HepG2 (cell line): ENCODE measurements at regions not wholly inside any gene's neighbourhood (a gene's known extent, or its start where the extent isn't known, plus 50 kb on each side); places are given as distances from the start of the nearest gene placed in this dataset.
A peak's percentile ranks its signal among the peaks of the same experiment; 100 is the strongest.

Experiments
- BRCA1 ChIP-seq: sonication (generic); formaldehyde crosslinking; IDR thresholded peaks from 2 replicates; pipeline ENCODE4 v1.4.0; 2020; ENCODE audit warnings: missing genetic modification reagents
- ERF ChIP-seq: IDR thresholded peaks from 2 replicates; pipeline ENCODE4 v1.6.1; 2018; ENCODE audit warnings: missing biosample characterization, missing genetic modification reagents
- FOXA1 ChIP-seq, 2 experiments: fragments of 450-650 bp in 1 of 2; sonication (generic) in 1 of 2; formaldehyde crosslinking in 1 of 2; IDR thresholded peaks; 2 replicates each; pipeline versions ENCODE4 v1.4.0 to v1.6.1; 2016 to 2020; ENCODE audit warnings: missing genetic modification reagents in 1 of 2
- FOXO1 ChIP-seq: sonication (generic); formaldehyde crosslinking; IDR thresholded peaks from 2 replicates; pipeline ENCODE4 v1.4.0; 2020; ENCODE audit warnings: missing genetic modification reagents
- GATA4 ChIP-seq: sonication (generic); IDR thresholded peaks from 2 replicates; pipeline ENCODE4 v1.6.1; 2016; ENCODE audit warnings: antibody characterized with exemption, low read depth, borderline replicate concordance
- HNRNPH1 ChIP-seq: fragments of 200-400 bp; formaldehyde crosslinking; optimal IDR thresholded peaks from 2 replicates; pipeline ENCODE3; 2017; ENCODE audit warnings: mild to moderate bottlenecking, low read depth, low read length
- HOMEZ ChIP-seq: IDR thresholded peaks from 2 replicates; pipeline ENCODE4 v1.6.1; 2016; ENCODE audit warnings: low read depth
- MIER2 ChIP-seq: IDR thresholded peaks from 2 replicates; pipeline ENCODE4 v1.6.1; 2016; ENCODE audit warnings: missing biosample characterization, missing genetic modification reagents
- NCOA2 ChIP-seq: sonication (generic); formaldehyde crosslinking; IDR thresholded peaks from 2 replicates; pipeline ENCODE4 v1.8.0; 2022; ENCODE audit warnings: inconsistent platforms
- NR2F2 ChIP-seq: IDR thresholded peaks from 2 replicates; pipeline ENCODE4 v1.6.1; 2012; ENCODE audit warnings: low read depth, inconsistent platforms, borderline replicate concordance
- PCBP1 ChIP-seq: fragments of 200-400 bp; formaldehyde crosslinking; IDR thresholded peaks from 2 replicates; pipeline ENCODE4 v1.6.1; 2017; ENCODE audit warnings: mild to moderate bottlenecking, low read depth, low read length, borderline replicate concordance
- POLR2AphosphoS5 ChIP-seq: IDR thresholded peaks from 2 replicates; pipeline ENCODE4 v1.6.1; 2012; ENCODE audit warnings: low read depth, low read length
- SRY ChIP-seq: sonication (generic); formaldehyde crosslinking; IDR thresholded peaks from 2 replicates; pipeline ENCODE4 v1.8.0; 2022; ENCODE audit warnings: mild to moderate bottlenecking, missing genetic modification reagents
- TCF7L2 ChIP-seq: IDR thresholded peaks from 2 replicates; pipeline ENCODE4 v1.6.1; 2011; ENCODE audit warnings: mild to moderate bottlenecking, low read depth, low read length, moderate library complexity
- THAP11 ChIP-seq: IDR thresholded peaks from 2 replicates; pipeline ENCODE4 v1.6.1; 2016; ENCODE audit warnings: missing biosample characterization, missing genetic modification reagents
- ZMYM4 ChIP-seq: sonication (generic); formaldehyde crosslinking; IDR thresholded peaks from 2 replicates; pipeline ENCODE4 v1.8.1; 2023; ENCODE audit warnings: mild to moderate bottlenecking, missing genetic modification reagents
- ZNF136 ChIP-seq: sonication (generic); formaldehyde crosslinking; IDR thresholded peaks from 2 replicates; pipeline ENCODE4 v1.8.1; 2022; ENCODE audit warnings: low read depth, mild to moderate bottlenecking, moderate library complexity, missing genetic modification reagents
- ZNF496 ChIP-seq: sonication (generic); formaldehyde crosslinking; IDR thresholded peaks from 2 replicates; pipeline ENCODE4 v1.8.1; 2023; ENCODE audit warnings: mild to moderate bottlenecking, moderate library complexity, missing genetic modification reagents; ENCODE audit not compliant: insufficient replicate concordance
- ZNF614 ChIP-seq: IDR thresholded peaks from 2 replicates; pipeline ENCODE4 v1.6.1; 2018; ENCODE audit warnings: missing biosample characterization, missing genetic modification reagents, inconsistent platforms, borderline replicate concordance
- ZNF672 ChIP-seq: sonication (generic); formaldehyde crosslinking; IDR thresholded peaks from 2 replicates; pipeline ENCODE4 v1.8.1; 2022; ENCODE audit warnings: missing genetic modification reagents
- ZNF773 ChIP-seq: sonication (generic); formaldehyde crosslinking; IDR thresholded peaks from 2 replicates; pipeline ENCODE4 v1.4.0; 2020; ENCODE audit warnings: missing genetic modification reagents, borderline replicate concordance
- ZSCAN22 ChIP-seq: sonication (generic); formaldehyde crosslinking; IDR thresholded peaks from 2 replicates; pipeline ENCODE4 v1.4.0; 2020; ENCODE audit warnings: mild to moderate bottlenecking, missing genetic modification reagents
- ZSCAN5A ChIP-seq: sonication (generic); formaldehyde crosslinking; IDR thresholded peaks from 2 replicates; pipeline ENCODE4 v1.8.0; 2022; ENCODE audit warnings: mild to moderate bottlenecking, missing genetic modification reagents, borderline replicate concordance
- TF ChIP-seq, protein P1 (sequence below): sonication (generic); formaldehyde crosslinking; IDR thresholded peaks from 2 replicates; pipeline ENCODE4 v1.4.0; 2020; ENCODE audit warnings: missing genetic modification reagents
- TF ChIP-seq, protein P2 (sequence below), 2 experiments: sonication (generic) in 1 of 2; formaldehyde crosslinking in 1 of 2; IDR thresholded peaks; 2 replicates each; pipeline versions ENCODE4 v1.4.0 to v1.6.1; 2018 to 2020; ENCODE audit warnings: missing genetic modification reagents in 2 of 2, borderline replicate concordance in 1 of 2, low read depth in 1 of 2, mild to moderate bottlenecking in 1 of 2, missing biosample characterization in 1 of 2

DNA sequence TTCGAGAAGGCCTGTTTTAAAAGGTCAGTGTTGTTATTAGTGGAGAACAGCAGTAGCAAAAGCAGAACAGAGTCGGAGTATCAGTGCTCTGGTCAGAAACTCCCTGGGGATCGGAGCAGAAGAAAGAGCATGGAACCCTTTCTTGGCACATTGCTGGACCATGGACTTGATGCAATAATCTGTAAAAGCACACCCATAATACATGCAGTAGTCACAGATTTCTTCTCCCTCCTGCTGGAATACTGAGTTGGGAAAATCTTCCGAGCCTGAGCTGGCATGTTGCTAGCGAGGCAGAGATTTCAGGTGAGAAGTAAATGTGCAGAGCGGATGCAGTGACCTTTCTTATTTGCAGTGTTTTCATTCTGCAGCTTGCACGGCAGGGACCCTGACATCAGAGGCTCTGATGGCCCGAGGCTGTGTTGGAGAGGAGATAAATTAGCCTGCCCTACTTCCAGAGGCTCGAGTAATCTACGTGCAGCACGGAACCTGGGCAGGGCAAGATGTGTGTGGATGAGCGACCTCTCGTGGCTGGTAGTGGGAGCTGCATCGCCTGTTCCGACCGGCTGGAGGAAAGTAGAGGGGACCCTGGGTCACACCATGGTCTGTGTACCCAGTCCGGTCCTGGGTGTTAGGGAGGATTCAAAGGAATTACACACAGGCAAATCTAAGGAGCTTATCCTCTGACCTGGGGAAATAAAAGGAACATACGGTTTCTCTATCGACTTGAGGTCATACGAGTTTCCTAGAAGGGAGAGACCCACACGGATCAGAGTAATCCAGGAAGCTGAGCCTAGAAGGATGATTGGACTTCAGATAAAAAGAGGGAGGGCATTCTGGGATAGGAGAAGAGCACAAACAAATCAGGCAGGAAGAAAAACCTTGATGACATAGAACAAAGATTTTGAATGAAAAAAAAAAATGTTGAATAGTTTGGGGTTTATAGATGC is 137.0 kb upstream of the STMND1 start (continued):
- TF ChIP-seq GATA4 (no peak), ZNF136 (CRISPR knock-in tag) (no peak), FOXA1 (IDR thresholded peaks at IDR 0.05) (no peak), FOXA1 (CRISPR knock-in tag; IDR thresholded peaks at IDR 0.05) (no peak), ZSCAN5A (no peak), NR2F2 (no peak), FOXO1 (CRISPR knock-in tag) (peak; percentile 29; the same call in 1 of the 2 replicates), ZNF496 (CRISPR knock-in tag) (no peak), MIER2 (CRISPR knock-in tag) (0 out of 2 replicates have a peak, but pooled peaks have one; percentile 30), HOMEZ (CRISPR knock-in tag) (peak; percentile 55; the same call in 1 of the 2 replicates), TCF7L2 (no peak), ERF (no peak), HNRNPH1 (no peak), ZSCAN22 (no peak), ZMYM4 (0 out of 2 replicates have a peak, but pooled peaks have one; percentile 41), ZNF672 (CRISPR knock-in tag) (no peak), PCBP1 (no peak), SRY (CRISPR knock-in tag) (no peak), ZNF773 (CRISPR knock-in tag) (0 out of 2 replicates have a peak, but pooled peaks have one; percentile 8), ZNF614 (CRISPR knock-in tag) (no peak; the same call in 1 of the 2 replicates), POLR2AphosphoS5 (no peak), THAP11 (CRISPR knock-in tag) (0 out of 2 replicates have a peak, but pooled peaks have one; percentile 30), BRCA1 (CRISPR knock-in tag) (no peak), NCOA2 (no peak)
- TF ChIP-seq, protein P1, sequence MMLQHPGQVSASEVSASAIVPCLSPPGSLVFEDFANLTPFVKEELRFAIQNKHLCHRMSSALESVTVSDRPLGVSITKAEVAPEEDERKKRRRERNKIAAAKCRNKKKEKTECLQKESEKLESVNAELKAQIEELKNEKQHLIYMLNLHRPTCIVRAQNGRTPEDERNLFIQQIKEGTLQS: no peak
- TF ChIP-seq, protein P2, sequence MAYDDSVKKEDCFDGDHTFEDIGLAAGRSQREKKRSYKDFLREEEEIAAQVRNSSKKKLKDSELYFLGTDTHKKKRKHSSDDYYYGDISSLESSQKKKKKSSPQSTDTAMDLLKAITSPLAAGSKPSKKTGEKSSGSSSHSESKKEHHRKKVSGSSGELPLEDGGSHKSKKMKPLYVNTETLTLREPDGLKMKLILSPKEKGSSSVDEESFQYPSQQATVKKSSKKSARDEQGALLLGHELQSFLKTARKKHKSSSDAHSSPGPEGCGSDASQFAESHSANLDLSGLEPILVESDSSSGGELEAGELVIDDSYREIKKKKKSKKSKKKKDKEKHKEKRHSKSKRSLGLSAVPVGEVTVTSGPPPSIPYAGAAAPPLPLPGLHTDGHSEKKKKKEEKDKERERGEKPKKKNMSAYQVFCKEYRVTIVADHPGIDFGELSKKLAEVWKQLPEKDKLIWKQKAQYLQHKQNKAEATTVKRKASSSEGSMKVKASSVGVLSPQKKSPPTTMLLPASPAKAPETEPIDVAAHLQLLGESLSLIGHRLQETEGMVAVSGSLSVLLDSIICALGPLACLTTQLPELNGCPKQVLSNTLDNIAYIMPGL (CRISPR knock-in tag; IDR thresholded peaks at IDR 0.05; ENCODE audit: borderline replicate concordance in 1 of 2, low read depth in 1 of 2): peak; percentile 51 to 76; a peak in 3 of 4 replicates
